Omental fat pad (tissue), 3 donors: ENCODE measurements at regions not wholly inside any gene's neighbourhood (a gene's known extent, or its start where the extent isn't known, plus 50 kb on each side); places are given as distances from the start of the nearest gene placed in this dataset.

Source experiments
- ATAC-seq: fragments of 150-250 bp; one replicate; pipeline ENCODE4 v1.9.1; 2016; ENCODE audit warnings: mild to moderate bottlenecking, moderate library complexity; ENCODE audit not compliant: low FRiP score
- DNase-seq: peaks from one replicate; pipeline ENCODE4 v3.0.0-alpha.2; 2019; ENCODE audit warnings: low spot score
- TF ChIP-seq, protein P1 (sequence below), 3 donors: fragments of 450-650 bp; IDR thresholded peaks; one replicate each; pipeline ENCODE4 v1.5.1; 2016 to 2017; ENCODE audit warnings: antibody characterized with exemption in 3 of 3, mild to moderate bottlenecking in 3 of 3, moderate library complexity in 2 of 3

DNA sequence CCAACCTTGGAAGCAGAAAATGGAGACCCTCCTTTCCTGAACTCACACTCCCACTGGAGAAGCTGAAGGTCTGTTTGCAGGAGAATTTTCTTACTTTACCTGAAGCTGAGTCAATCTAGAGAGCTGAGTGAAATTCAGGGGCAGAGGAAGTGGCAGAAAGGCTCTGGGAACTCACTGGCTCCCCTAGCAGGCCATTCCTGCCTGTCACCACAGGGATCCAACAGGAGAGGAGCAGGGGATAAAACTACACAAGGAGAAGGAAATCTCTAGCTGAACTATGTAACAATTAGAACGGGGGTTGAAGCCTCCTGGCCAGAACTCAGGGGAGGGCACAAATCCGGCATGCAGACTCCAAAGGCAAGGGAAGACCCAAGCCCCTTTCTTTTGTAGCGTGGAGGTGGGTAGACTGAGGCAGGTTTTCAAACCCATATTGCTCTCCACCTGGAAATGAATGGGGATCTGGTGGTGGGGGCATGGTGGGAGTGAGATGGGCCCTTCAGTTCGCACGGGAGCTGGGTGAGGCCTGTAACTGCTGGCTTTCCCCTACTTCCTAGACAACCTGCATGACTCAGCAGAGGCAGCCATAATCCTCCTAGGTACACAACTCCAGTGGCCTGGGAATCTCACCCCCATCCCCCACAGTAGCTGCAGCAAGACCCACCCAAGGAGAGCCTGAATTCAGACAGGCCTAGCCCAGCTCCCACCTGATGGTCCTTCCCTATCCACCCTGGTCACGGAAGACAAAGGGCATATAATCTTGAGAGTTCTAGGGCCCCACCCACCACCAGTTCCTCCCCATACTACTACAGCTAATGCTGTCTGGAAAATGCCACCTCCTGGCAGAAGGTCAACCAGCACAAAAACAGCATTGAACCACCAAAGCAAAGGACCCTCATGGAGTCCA is 158.1 kb downstream of the LTN1 start:
- no peak for DNase-seq
- TF ChIP-seq, protein P1, sequence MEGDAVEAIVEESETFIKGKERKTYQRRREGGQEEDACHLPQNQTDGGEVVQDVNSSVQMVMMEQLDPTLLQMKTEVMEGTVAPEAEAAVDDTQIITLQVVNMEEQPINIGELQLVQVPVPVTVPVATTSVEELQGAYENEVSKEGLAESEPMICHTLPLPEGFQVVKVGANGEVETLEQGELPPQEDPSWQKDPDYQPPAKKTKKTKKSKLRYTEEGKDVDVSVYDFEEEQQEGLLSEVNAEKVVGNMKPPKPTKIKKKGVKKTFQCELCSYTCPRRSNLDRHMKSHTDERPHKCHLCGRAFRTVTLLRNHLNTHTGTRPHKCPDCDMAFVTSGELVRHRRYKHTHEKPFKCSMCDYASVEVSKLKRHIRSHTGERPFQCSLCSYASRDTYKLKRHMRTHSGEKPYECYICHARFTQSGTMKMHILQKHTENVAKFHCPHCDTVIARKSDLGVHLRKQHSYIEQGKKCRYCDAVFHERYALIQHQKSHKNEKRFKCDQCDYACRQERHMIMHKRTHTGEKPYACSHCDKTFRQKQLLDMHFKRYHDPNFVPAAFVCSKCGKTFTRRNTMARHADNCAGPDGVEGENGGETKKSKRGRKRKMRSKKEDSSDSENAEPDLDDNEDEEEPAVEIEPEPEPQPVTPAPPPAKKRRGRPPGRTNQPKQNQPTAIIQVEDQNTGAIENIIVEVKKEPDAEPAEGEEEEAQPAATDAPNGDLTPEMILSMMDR (IDR thresholded peaks at IDR 0.05): no peak
- ATAC-seq: no peak

DNA sequence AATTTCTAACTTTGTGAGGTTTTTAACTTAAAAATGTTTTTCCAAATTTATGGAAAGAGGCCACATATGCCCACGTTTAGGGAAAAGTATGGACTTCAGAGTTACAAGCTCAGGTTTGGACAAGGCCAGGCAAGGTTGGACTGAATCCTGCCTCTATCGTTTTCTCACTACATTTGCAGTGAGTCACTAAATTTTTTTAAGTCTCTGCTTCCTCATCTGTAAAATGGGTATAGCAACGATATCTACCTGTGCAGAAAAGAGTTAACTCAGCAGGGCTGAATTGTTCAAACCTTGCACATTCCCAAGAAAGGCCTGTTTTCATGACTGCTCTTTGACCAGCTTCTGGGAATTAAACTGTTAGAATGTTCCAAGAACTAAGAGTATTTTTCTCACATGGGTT is 159.1 kb downstream of the LTN1 start:
- TF ChIP-seq, protein P1 (IDR thresholded peaks at IDR 0.05): no peak
- DNase-seq: no peak
- no peak for ATAC-seq

DNA sequence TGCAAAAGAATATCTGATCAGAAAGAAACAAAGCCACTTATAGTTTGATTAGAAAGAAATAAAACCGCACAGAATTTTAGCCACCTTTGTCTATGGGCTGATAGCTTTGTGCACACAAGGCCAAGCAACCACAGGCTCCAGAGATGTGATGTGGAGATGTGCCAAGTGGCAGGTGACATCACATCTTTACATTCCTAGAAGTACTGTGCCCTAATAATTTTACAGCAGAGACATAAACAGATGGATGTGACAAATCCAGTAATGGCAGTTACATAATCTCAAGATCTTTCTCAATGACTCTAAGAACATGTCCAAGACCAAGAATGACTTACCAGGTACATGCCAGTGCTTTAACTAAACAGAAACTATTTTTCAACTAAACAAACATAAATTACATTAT is 159.5 kb downstream of the LTN1 start:
- DNase-seq: no peak
- TF ChIP-seq, protein P1 (IDR thresholded peaks at IDR 0.05): no peak
- ATAC-seq: no peak

DNA sequence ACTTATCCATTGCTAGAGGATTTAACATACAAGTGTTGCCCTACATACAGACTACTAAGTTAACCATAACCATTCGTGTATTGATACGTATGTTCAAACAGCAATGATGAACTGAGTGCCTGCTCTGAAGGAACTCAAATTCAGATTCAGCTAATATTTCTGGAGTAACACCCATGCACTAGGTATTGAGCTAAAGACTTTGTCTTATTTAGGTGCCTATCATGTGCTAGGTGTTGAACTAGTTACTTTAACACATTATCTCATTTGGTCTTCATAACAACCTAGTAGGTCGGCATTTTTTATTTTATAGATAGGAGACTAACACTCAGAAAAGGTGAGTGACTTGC is 160.0 kb downstream of the LTN1 start:
- ATAC-seq (no peak), DNase-seq (no peak)
- TF ChIP-seq, protein P1 (IDR thresholded peaks at IDR 0.05): no peak

DNA sequence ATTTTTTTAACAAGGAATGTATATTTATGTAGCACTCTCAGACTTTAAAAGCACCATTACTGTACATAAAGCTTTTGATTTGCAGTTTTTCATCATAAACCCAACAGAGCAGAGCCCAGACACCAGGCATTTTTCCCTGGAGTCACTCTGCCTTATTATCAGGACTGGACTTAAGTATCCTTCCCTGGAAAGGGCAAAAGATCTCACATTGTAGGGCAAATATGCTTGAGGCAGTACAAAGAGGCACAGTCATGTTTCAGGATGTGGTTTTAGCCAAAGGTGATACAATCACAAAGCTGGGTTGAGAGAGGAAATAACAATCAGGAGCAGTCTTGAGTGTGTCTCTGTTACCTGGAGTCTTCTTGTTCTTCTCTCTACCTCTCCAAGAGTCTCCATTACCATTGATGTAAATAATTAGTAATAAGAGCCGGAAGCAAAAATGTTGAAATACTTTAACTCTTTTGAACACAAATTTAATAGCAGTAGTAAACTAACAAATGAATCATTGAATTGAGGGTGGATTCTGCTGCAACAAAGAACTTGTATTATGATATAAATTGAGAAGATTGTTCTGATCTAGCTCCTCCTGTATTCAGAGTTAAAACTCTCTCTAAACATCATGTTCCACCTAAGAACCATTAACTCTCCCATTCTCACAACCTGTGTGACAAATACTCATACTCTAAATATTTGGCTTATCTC is 160.5 kb downstream of the LTN1 start:
- no peak for DNase-seq
- TF ChIP-seq, protein P1 (IDR thresholded peaks at IDR 0.05): no peak
- ATAC-seq: no peak

DNA sequence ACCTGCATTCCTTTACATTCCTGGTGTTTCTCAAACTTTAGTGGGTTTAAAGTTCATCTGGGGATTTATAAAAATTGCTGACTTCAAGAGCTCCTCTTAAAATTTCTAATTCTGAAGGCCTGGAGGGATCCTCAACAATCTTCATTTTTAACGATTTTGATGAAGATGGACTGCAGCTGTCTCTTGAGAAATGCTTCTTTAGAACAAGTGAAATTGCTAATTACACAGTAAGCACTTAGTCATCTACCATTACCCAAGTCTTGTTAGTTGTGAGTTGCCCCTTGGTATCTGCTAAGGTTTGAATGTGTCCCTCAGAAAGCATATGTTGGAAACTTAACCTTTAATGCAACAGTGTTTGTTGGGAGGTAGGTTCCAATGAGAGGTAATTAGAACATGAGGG is 163.7 kb downstream of the LTN1 start:
- ATAC-seq (no peak), DNase-seq (no peak)
- TF ChIP-seq, protein P1 (IDR thresholded peaks at IDR 0.05): no peak
